ENCODE measurements at regions not wholly inside any gene's neighbourhood (a gene's known extent, or its start where the extent isn't known, plus 50 kb on each side); places are given as distances from the start of the nearest gene placed in this dataset.
"Not testable (repeated sequence)": the region's sequence is repeated elsewhere in the genome, so short reads cannot be mapped to it uniquely, and the experiment has no call there.

GRCh38 chr13:84191139-84191538 is 308.9 kb upstream of the SLITRK1 start:
- FAIRE-seq = no peak
- DNase-seq (ENCODE audit: insufficient read length, low spot score) = no peak

GRCh38 chr13:84187626-84188025 is 305.4 kb upstream of the SLITRK1 start:
- DNase-seq (ENCODE audit: insufficient read length, low spot score) (no peak), FAIRE-seq (no peak)

- no peak for FAIRE-seq
- DNase-seq (ENCODE audit: insufficient read length, low spot score) = no peak
Measured at GRCh38 chr13:84139561-84140158, 257.4 kb upstream of the SLITRK1 start.

- FAIRE-seq (no peak), DNase-seq (ENCODE audit: insufficient read length, low spot score) (peak; percentile 0)
Measured at GRCh38 chr13:84137292-84137691, 255.0 kb upstream of the SLITRK1 start.

GRCh38 chr13:84136582-84136981 is 254.3 kb upstream of the SLITRK1 start:
- DNase-seq (ENCODE audit: insufficient read length, low spot score) (no peak), FAIRE-seq (peak; percentile 18)

- FAIRE-seq (no peak), DNase-seq (ENCODE audit: insufficient read length, low spot score) (no peak)
Measured at GRCh38 chr13:84132491-84132890, 250.2 kb upstream of the SLITRK1 start.

GRCh38 chr13:84131249-84131648 is 249.0 kb upstream of the SLITRK1 start:
- FAIRE-seq (no peak), DNase-seq (ENCODE audit: insufficient read length, low spot score) (no peak)

GRCh38 chr13:84130495-84131114 is 248.3 kb upstream of the SLITRK1 start:
- no peak for DNase-seq (ENCODE audit: insufficient read length, low spot score)
- no peak for FAIRE-seq

GRCh38 chr13:84129966-84130365 is 247.7 kb upstream of the SLITRK1 start:
- FAIRE-seq (no peak), DNase-seq (ENCODE audit: insufficient read length, low spot score) (no peak)

GRCh38 chr13:84127597-84128128 is 245.4 kb upstream of the SLITRK1 start:
- no peak for FAIRE-seq
- no peak for DNase-seq (ENCODE audit: insufficient read length, low spot score)

- FAIRE-seq (no peak), DNase-seq (ENCODE audit: insufficient read length, low spot score) (no peak)
Measured at GRCh38 chr13:84126671-84127171, 244.4 kb upstream of the SLITRK1 start.

- FAIRE-seq = no peak
Measured at GRCh38 chr13:84121456-84121855, 239.2 kb upstream of the SLITRK1 start.

GRCh38 chr13:84118839-84119409 is 236.7 kb upstream of the SLITRK1 start:
- FAIRE-seq = no peak
- DNase-seq (ENCODE audit: insufficient read length, low spot score) = no peak

More at GRCh38 chr13:84121456-84121855, 239.2 kb upstream of the SLITRK1 start:
- no peak for DNase-seq (ENCODE audit: insufficient read length, low spot score)

GRCh38 chr13:84098273-84098672 is 216.0 kb upstream of the SLITRK1 start:
- no peak for FAIRE-seq
- no peak for DNase-seq (ENCODE audit: insufficient read length, low spot score)

GRCh38 chr13:84097148-84097547 is 214.9 kb upstream of the SLITRK1 start:
- no peak for DNase-seq (ENCODE audit: insufficient read length, low spot score)
- FAIRE-seq = no peak

- DNase-seq (ENCODE audit: insufficient read length, low spot score) (no peak), FAIRE-seq (no peak)
Measured at GRCh38 chr13:84096216-84096615, 213.9 kb upstream of the SLITRK1 start.

GRCh38 chr13:84088996-84089395 is 206.7 kb upstream of the SLITRK1 start:
- FAIRE-seq = no peak
- no peak for DNase-seq (ENCODE audit: insufficient read length, low spot score)

GRCh38 chr13:84086847-84087162 is 204.5 kb upstream of the SLITRK1 start:
- FAIRE-seq = no peak
- DNase-seq (ENCODE audit: insufficient read length, low spot score) = no peak

GRCh38 chr13:84086098-84086846 is 204.0 kb upstream of the SLITRK1 start:
- DNase-seq (ENCODE audit: insufficient read length, low spot score); FAIRE-seq: not testable (repeated sequence)

GRCh38 chr13:84082462-84082861 is 200.2 kb upstream of the SLITRK1 start:
- no peak for FAIRE-seq

More at GRCh38 chr13:84082462-84082861, 200.2 kb upstream of the SLITRK1 start:
- DNase-seq (ENCODE audit: insufficient read length, low spot score) = no peak

Measured in GM19239 (cell line).